ENCODE measurements at regions not wholly inside any gene's neighbourhood (a gene's known extent, or its start where the extent isn't known, plus 50 kb on each side); places are given as distances from the start of the nearest gene placed in this dataset.

DNA sequence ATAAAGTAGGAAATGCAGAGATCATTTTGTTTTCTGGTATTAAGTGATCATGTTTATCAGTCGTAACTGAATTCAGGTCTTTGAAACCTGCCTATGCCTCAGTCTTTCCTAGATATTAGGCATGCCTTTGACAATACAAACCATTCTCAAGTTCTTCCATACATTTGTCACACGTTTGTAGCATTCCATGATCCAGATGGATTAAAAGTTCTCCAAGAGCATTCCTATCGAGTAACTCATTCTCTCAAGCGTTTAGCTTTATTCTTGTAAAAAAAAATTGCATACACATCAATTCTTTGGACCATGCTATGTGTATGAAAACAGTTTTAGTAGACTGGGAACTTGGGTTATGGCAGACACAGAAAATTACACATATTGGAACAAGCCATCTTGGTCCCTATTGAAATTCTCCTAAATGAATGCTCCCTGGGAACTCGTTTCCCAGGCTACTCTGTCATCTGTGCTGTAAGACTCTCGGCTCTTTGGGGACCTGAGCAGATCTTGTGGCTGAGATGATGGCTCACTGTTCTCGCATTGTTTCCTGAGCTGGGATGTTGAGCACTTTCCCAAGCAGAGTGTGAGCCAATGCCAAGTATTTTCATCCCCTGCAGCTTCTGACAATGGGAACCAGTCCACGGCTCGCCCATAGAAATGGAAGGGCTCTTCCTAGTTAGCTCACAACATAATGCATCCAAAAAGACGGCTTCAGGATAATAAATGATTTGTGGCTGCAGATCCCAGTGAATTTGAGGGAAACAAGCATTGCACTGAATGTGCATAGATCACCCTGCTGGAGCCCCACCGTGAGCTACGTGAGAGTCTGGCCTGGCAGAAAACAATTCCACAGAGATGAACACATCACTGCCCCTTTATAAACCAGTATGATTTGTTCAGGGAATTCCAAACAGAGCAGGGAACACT, 230.2 kb downstream of the IRX1 start:
- TF ChIP-seq OVOL3 (tag by site-specific recombination; IDR thresholded peaks at IDR 0.05) = no peak
- TF ChIP-seq, protein P1, sequence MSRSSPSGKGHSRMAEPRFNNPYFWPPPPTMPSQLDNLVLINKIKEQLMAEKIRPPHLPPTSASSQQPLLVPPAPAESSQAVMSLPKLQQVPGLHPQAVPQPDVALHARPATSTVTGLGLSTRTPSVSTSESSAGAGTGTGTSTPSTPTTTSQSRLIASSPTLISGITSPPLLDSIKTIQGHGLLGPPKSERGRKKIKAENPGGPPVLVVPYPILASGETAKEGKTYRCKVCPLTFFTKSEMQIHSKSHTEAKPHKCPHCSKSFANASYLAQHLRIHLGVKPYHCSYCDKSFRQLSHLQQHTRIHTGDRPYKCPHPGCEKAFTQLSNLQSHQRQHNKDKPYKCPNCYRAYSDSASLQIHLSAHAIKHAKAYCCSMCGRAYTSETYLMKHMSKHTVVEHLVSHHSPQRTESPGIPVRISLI (tag by site-specific recombination; IDR thresholded peaks at IDR 0.05) = no peak
- TF ChIP-seq ZNF311 (tag by site-specific recombination; IDR thresholded peaks at IDR 0.05; ENCODE audit: borderline replicate concordance) = no peak
- TF ChIP-seq ZNF600 (tag by site-specific recombination; IDR thresholded peaks at IDR 0.05) = no peak
- TF ChIP-seq, protein P2, sequence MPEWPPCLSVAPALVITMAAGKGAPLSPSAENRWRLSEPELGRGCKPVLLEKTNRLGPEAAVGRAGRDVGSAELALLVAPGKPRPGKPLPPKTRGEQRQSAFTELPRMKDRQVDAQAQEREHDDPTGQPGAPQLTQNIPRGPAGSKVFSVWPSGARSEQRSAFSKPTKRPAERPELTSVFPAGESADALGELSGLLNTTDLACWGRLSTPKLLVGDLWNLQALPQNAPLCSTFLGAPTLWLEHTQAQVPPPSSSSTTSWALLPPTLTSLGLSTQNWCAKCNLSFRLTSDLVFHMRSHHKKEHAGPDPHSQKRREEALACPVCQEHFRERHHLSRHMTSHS (tag by site-specific recombination; IDR thresholded peaks at IDR 0.05) = no peak
- TF ChIP-seq ZNF19 (tag by site-specific recombination; IDR thresholded peaks at IDR 0.05; ENCODE audit: low read depth) = no peak
- TF ChIP-seq ZNF558 (tag by site-specific recombination; IDR thresholded peaks at IDR 0.05) = no peak
- no peak for TF ChIP-seq ZNF366 (tag by site-specific recombination; conservative IDR thresholded peaks at IDR 0.05)
- no peak for TF ChIP-seq ZBTB20 (tag by site-specific recombination; IDR thresholded peaks at IDR 0.05)
- no peak for TF ChIP-seq MEIS1 (CRISPR knock-in tag; IDR thresholded peaks at IDR 0.05; ENCODE audit: borderline replicate concordance)
- TF ChIP-seq, protein P3, sequence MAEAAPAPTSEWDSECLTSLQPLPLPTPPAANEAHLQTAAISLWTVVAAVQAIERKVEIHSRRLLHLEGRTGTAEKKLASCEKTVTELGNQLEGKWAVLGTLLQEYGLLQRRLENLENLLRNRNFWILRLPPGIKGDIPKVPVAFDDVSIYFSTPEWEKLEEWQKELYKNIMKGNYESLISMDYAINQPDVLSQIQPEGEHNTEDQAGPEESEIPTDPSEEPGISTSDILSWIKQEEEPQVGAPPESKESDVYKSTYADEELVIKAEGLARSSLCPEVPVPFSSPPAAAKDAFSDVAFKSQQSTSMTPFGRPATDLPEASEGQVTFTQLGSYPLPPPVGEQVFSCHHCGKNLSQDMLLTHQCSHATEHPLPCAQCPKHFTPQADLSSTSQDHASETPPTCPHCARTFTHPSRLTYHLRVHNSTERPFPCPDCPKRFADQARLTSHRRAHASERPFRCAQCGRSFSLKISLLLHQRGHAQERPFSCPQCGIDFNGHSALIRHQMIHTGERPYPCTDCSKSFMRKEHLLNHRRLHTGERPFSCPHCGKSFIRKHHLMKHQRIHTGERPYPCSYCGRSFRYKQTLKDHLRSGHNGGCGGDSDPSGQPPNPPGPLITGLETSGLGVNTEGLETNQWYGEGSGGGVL (tag by site-specific recombination; IDR thresholded peaks at IDR 0.05) = no peak
- Histone ChIP-seq H3K4me3 (ENCODE audit: low read depth, low read length) (no peak overlapping the region), H3K36me3 (ENCODE audit: control insufficient read depth in 2 of 2, insufficient read depth in 1 of 2, low read length in 2 of 2) (no peaks in the 10 kb centered on the region), H3K27ac (ENCODE audit: extremely low read depth, low read depth, low read length) (no peak overlapping the region), H3K4me1 (ENCODE audit: control insufficient read depth, insufficient read depth, low read length) (no peaks in the 10 kb centered on the region), H3K9me3 (ENCODE audit: control insufficient read depth, insufficient read depth, low read depth, low read length) (no peaks in the 10 kb centered on the region)
- ChIA-PET POLR2A (no interaction called here), CTCF (interaction anchor here (0.6 kb wide), 1 partner anchor 764 kb away, joined by 3 read pairs; no protein-coding TSS in a partner anchor)

DNA sequence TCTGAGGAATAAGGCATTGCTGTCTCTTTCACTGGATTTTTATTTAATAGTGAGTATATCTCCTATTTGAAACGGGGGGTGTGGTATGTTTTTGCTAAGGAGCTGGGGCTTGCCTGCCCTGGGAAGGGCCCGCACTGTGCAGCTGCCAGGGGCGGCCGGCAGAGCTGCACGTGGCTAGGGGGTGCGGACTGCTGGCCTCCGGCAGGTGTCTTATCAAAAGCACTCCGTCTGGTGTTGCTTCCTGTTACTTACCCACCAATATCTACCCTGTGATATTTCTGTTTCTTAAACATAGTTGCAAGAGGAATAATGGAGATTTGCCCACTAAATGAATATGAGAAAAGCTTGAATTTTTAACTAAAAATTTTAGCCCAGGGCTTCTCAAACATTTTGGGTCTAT, 232.0 kb downstream of the IRX1 start:
- POLR2A ChIA-PET = no interaction called here
- CTCF ChIA-PET = interaction anchor here (0.6 kb wide), 1 partner anchor 229 kb away, joined by 3 read pairs; no protein-coding TSS in a partner anchor
- Histone ChIP-seq H3K4me1 (ENCODE audit: control insufficient read depth, insufficient read depth, low read length) (no peaks in the 10 kb centered on the region), H3K4me3 (ENCODE audit: low read depth, low read length) (no peak overlapping the region), H3K27ac (ENCODE audit: extremely low read depth, low read depth, low read length) (no peak overlapping the region), H3K36me3 (ENCODE audit: control insufficient read depth in 2 of 2, insufficient read depth in 1 of 2, low read length in 2 of 2) (no peaks in the 10 kb centered on the region), H3K9me3 (ENCODE audit: control insufficient read depth, insufficient read depth, low read depth, low read length) (no peaks in the 10 kb centered on the region)
- TF ChIP-seq ZNF501 (tag by site-specific recombination; IDR thresholded peaks at IDR 0.05) = no peak
- no peak for TF ChIP-seq ZNF211 (tag by site-specific recombination; IDR thresholded peaks at IDR 0.05; ENCODE audit: low read depth)
- TF ChIP-seq OSR2 (tag by site-specific recombination; IDR thresholded peaks at IDR 0.05) = no peak

DNA sequence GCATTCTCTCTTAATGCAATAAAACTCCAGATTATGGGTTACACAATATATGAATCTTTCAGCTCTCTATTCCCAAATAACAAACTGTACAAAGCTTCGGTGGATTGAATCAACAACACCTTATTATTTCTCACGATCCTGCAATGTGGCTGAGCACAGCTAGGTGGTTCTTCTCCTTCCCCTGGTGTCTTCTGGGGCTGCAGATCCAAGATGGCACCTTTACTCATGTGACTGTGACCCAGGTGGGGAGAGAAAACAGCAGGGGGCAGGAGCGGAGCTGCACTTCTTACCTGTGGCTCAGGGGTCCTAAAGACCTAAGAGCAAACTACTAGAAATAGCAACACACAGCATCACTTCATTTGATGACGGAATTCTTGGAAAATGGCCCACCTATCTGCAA, 233.1 kb downstream of the IRX1 start:
- Histone ChIP-seq H3K4me1 (ENCODE audit: control insufficient read depth, insufficient read depth, low read length) (no peaks in the 10 kb centered on the region), H3K4me3 (ENCODE audit: low read depth, low read length) (no peak overlapping the region), H3K9me3 (ENCODE audit: control insufficient read depth, insufficient read depth, low read depth, low read length) (no peaks in the 10 kb centered on the region), H3K27ac (ENCODE audit: extremely low read depth, low read depth, low read length) (no peak overlapping the region), H3K36me3 (ENCODE audit: control insufficient read depth in 2 of 2, insufficient read depth in 1 of 2, low read length in 2 of 2) (no peaks in the 10 kb centered on the region)
- no peak for TF ChIP-seq ZNF660 (tag by site-specific recombination; IDR thresholded peaks at IDR 0.05)
- TF ChIP-seq ZNF138 (tag by site-specific recombination; IDR thresholded peaks at IDR 0.05; ENCODE audit: borderline replicate concordance) = no peak
- no peak for TF ChIP-seq HOXC10 (CRISPR knock-in tag; IDR thresholded peaks at IDR 0.05)
- TF ChIP-seq, protein P4, sequence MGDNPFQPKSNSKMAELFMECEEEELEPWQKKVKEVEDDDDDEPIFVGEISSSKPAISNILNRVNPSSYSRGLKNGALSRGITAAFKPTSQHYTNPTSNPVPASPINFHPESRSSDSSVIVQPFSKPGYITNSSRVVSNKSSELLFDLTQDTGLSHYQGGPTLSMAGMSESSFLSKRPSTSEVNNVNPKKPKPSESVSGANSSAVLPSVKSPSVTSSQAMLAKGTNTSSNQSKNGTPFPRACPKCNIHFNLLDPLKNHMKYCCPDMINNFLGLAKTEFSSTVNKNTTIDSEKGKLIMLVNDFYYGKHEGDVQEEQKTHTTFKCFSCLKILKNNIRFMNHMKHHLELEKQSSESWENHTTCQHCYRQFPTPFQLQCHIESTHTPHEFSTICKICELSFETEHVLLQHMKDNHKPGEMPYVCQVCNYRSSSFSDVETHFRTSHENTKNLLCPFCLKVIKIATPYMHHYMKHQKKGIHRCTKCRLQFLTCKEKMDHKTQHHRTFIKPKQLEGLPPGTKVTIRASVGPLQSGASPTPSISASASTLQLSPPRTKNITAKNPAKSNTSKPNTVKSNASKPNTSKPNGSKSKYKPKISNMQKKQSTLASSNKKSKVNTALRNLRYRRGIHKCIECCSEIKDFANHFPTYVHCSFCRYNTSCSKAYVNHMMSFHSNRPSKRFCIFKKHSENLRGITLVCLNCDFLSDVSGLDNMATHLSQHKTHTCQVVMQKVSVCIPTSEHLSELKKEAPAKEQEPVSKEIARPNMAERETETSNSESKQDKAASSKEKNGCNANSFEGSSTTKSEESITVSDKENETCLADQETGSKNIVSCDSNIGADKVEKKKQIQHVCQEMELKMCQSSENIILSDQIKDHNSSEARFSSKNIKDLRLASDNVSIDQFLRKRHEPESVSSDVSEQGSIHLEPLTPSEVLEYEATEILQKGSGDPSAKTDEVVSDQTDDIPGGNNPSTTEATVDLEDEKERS (tag by site-specific recombination; IDR thresholded peaks at IDR 0.05) = no peak
- TF ChIP-seq, protein P5, sequence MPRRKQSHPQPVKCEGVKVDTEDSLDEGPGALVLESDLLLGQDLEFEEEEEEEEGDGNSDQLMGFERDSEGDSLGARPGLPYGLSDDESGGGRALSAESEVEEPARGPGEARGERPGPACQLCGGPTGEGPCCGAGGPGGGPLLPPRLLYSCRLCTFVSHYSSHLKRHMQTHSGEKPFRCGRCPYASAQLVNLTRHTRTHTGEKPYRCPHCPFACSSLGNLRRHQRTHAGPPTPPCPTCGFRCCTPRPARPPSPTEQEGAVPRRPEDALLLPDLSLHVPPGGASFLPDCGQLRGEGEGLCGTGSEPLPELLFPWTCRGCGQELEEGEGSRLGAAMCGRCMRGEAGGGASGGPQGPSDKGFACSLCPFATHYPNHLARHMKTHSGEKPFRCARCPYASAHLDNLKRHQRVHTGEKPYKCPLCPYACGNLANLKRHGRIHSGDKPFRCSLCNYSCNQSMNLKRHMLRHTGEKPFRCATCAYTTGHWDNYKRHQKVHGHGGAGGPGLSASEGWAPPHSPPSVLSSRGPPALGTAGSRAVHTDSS (tag by site-specific recombination; IDR thresholded peaks at IDR 0.05) = no peak
- no peak for TF ChIP-seq HOXA7 (CRISPR knock-in tag; IDR thresholded peaks at IDR 0.05; ENCODE audit: borderline replicate concordance)
- no peak for TF ChIP-seq ZNF654 (tag by site-specific recombination; IDR thresholded peaks at IDR 0.05; ENCODE audit: low read depth)
- no peak for TF ChIP-seq SP7 (tag by site-specific recombination; IDR thresholded peaks at IDR 0.05)
- CTCF ChIA-PET = no interaction called here
- POLR2A ChIA-PET = no interaction called here
